ENCODE measurements at regions not wholly inside any gene's neighbourhood (a gene's known extent, or its start where the extent isn't known, plus 50 kb on each side); places are given as distances from the start of the nearest gene placed in this dataset.
"Not testable (repeated sequence)": the region's sequence is repeated elsewhere in the genome, so short reads cannot be mapped to it uniquely, and the experiment has no call there.

- FAIRE-seq; H4K20me1 ChIP-seq (replicated peaks in 1 of 2; ENCODE audit: control insufficient read depth in 1 of 2, insufficient read depth in 2 of 2, low read length in 2 of 2); H4K8ac ChIP-seq (ENCODE audit: extremely low read depth, insufficient read depth, low read length); H3K4me3 ChIP-seq (ENCODE audit: extremely low read depth in 1 of 4, insufficient read depth in 2 of 4, low read depth in 3 of 4, low read length in 4 of 4); H3K56ac ChIP-seq (replicated peaks; ENCODE audit: insufficient read length, low read depth, low read length); CTCF ChIA-PET (ENCODE audit: partially characterized antibody); H3K9ac ChIP-seq (replicated peaks in 1 of 4; ENCODE audit: extremely low read depth in 1 of 4, low read depth in 3 of 4, low read length in 3 of 4); H3K4ac ChIP-seq (replicated peaks; ENCODE audit: insufficient read length, low read depth, low read length); H3K79me2 ChIP-seq (ENCODE audit: control insufficient read depth in 1 of 2, insufficient read depth in 2 of 2, low read length in 2 of 2); H2BK15ac ChIP-seq (ENCODE audit: low read length); H3K23me2 ChIP-seq (ENCODE audit: low read depth, low read length); H4K5ac ChIP-seq (ENCODE audit: insufficient read length, low read depth, low read length); H3K4me2 ChIP-seq (ENCODE audit: insufficient read depth in 1 of 2, low read depth in 2 of 2, low read length in 2 of 2); H3K27me3 ChIP-seq (replicated peaks in 1 of 4; ENCODE audit: control insufficient read depth in 3 of 4, extremely low read depth in 1 of 4, insufficient read depth in 3 of 4, low read length in 3 of 4); H3K36me3 ChIP-seq (ENCODE audit: control insufficient read depth in 2 of 4, insufficient read depth in 4 of 4, low read length in 3 of 4); H3K23ac ChIP-seq (ENCODE audit: insufficient read length); H3K4me1 ChIP-seq (replicated peaks in 1 of 4; ENCODE audit: control insufficient read depth in 3 of 4, insufficient read depth in 4 of 4, low read length in 3 of 4); H3K18ac ChIP-seq (ENCODE audit: extremely low read depth, low read length); H2AFZ ChIP-seq (ENCODE audit: low read length); H3K27ac ChIP-seq (ENCODE audit: low read depth, low read length); H2BK20ac ChIP-seq (ENCODE audit: low read length); H4K91ac ChIP-seq (replicated peaks; ENCODE audit: insufficient read length, low read length); H3K79me1 ChIP-seq (ENCODE audit: low read depth, low read length); H2BK120ac ChIP-seq (replicated peaks; ENCODE audit: low read depth, low read length); POLR2A ChIA-PET (ENCODE audit: partially characterized antibody); H3K14ac ChIP-seq (ENCODE audit: insufficient read length); H2BK5ac ChIP-seq (ENCODE audit: low read depth, low read length); H2BK12ac ChIP-seq (ENCODE audit: low read depth, low read length); H2AK5ac ChIP-seq (ENCODE audit: low read depth, low read length); DNase-seq (ENCODE audit: low read depth in 1 of 2, low spot score in 2 of 2): not testable (repeated sequence)
- TF ChIP-seq CBX5 (IDR thresholded peaks at IDR 0.05; ENCODE audit: low read depth, low read length): peak; percentile 99; the same call in 1 of the 2 replicates
- 82% methylated on average over 12 of the region's 12 CpGs; no CpG with 5 or more reads in 1 of the 2 experiments for whole genome bisulfite sequencing, 2 experiments (ENCODE audit: extremely low coverage in 1 of 2, insufficient coverage in 1 of 2, insufficient read length in 1 of 2, insufficient replicate concordance in 2 of 2, low coverage in 1 of 2, low lambda C conversion rate in 2 of 2, missing lambda C conversion rate in 1 of 2)
- H3K9me3 ChIP-seq (ENCODE audit: insufficient read depth in 2 of 2, low read depth in 1 of 2, low read length in 1 of 2): peaks cover 77 to 97% of the 10 kb centered on the region in 2 experiments
Observed at GRCh38 chr21:10417551-10418002, 103.8 kb upstream of the TPTE start.

Measured in H1 (cell line).